OCI-LY7 (cell line): ENCODE measurements at regions not wholly inside any gene's neighbourhood (a gene's known extent, or its start where the extent isn't known, plus 50 kb on each side); places are given as distances from the start of the nearest gene placed in this dataset.
"Not testable (repeated sequence)": the region's sequence is repeated elsewhere in the genome, so short reads cannot be mapped to it uniquely, and the experiment has no call there.

Source experiments
- BruUV-seq: library from RNA; stranded (reverse); fragments of 400-500 nt; replicated peaks from 2 replicates; lab custom pipeline; 2021; lab: Mats Ljungman, UMichigan
- CTCF ChIA-PET: fragments of 300-600 bp; sonication (Branson Sonifier 250); formaldehyde crosslinking; loops from one replicate; lab custom pipeline; 2022; ENCODE audit warnings: antibody characterized with exemption; ENCODE audit not compliant: unreplicated experiment; lab: Charles Lee
- POLR2A ChIA-PET: fragments of 300-600 bp; sonication (Branson Sonifier 250); formaldehyde crosslinking; loops from one replicate; lab custom pipeline; 2022; ENCODE audit warnings: antibody characterized with exemption; lab: Charles Lee
- DNase-seq: peaks from one replicate; pipeline ENCODE4 v3.0.0-alpha.2; 2015; ENCODE audit warnings: low spot score
- H2AFZ ChIP-seq: fragments of 200-600 bp; sonication (generic), shearing (Covaris generic); 2 replicates; pipeline ENCODE4 v1.6.1; 2014; ENCODE audit warnings: mild to moderate bottlenecking, antibody characterized with exemption, low read length, moderate library complexity
- H3K27ac ChIP-seq: fragments of 200-600 bp; sonication (generic); 2 replicates; pipeline ENCODE4 v1.5.1; 2014; ENCODE audit warnings: mixed run types, low read depth, mild to moderate bottlenecking, moderate library complexity, low read length, inconsistent platforms; ENCODE audit not compliant: poor library complexity, severe bottlenecking
- H3K36me3 ChIP-seq: fragments of 200-600 bp; sonication (generic); 2 replicates; pipeline ENCODE4 v1.6.1; 2014; ENCODE audit warnings: mild to moderate bottlenecking, antibody characterized with exemption, low read length, moderate library complexity, mixed read lengths; ENCODE audit not compliant: insufficient read depth
- H3K4me1 ChIP-seq: fragments of 200-600 bp; sonication (generic); 2 replicates; pipeline ENCODE4 v1.5.1; 2014; ENCODE audit warnings: mild to moderate bottlenecking, low read length; ENCODE audit not compliant: insufficient read depth, poor library complexity, severe bottlenecking
- H3K4me2 ChIP-seq: fragments of 200-600 bp; sonication (generic); 2 replicates; pipeline ENCODE4 v1.6.1; 2014; ENCODE audit warnings: mild to moderate bottlenecking, low read length
- H3K4me3 ChIP-seq: fragments of 200-600 bp; sonication (generic); 2 replicates; pipeline ENCODE4 v1.5.1; 2014; ENCODE audit warnings: mild to moderate bottlenecking, low read depth, low read length; ENCODE audit not compliant: poor library complexity, severe bottlenecking
- H3K79me2 ChIP-seq: fragments of 200-600 bp; sonication (generic); 2 replicates; pipeline ENCODE4 v1.6.1; 2016; ENCODE audit warnings: low read depth, mild to moderate bottlenecking, low read length, moderate library complexity, mixed read lengths; ENCODE audit not compliant: insufficient read depth
- H3K9me2 ChIP-seq: fragments of 200-600 bp; sonication (generic); 2 replicates; pipeline ENCODE4 v1.6.1; 2016; ENCODE audit warnings: mild to moderate bottlenecking, low read length, mixed read lengths; ENCODE audit not compliant: insufficient read depth
- H3K9me3 ChIP-seq: fragments of 200-600 bp; sonication (generic); 2 replicates; pipeline ENCODE4 v1.6.1; 2014; ENCODE audit warnings: mild to moderate bottlenecking, mixed run types, low read length, mixed read lengths
- H4K20me1 ChIP-seq: fragments of 200-600 bp; sonication (generic); 2 replicates; pipeline ENCODE4 v1.6.1; 2014; ENCODE audit warnings: mild to moderate bottlenecking, antibody characterized with exemption, low read length, moderate library complexity, mixed read lengths; ENCODE audit not compliant: insufficient read depth
- EZH2phosphoT487 ChIP-seq: fragments of 200-600 bp; sonication (generic); IDR thresholded peaks from 2 replicates; pipeline ENCODE4 v1.6.1; 2018; ENCODE audit warnings: low read depth, borderline replicate concordance, mild to moderate bottlenecking, mixed run types, antibody characterized with exemption, low read length, moderate library complexity, mixed read lengths
- intact Hi-C: fragments of 100-400 bp; cut with micrococcal nuclease; formaldehyde crosslinking; loops from one replicate; pipeline ENCODE4 v1.10.0; 2022; ENCODE audit not compliant: unreplicated experiment
- TF ChIP-seq, protein P1 (sequence below): fragments of 200-600 bp; sonication (generic); conservative IDR thresholded peaks from 2 replicates; pipeline ENCODE4 v1.5.1; 2014; ENCODE audit warnings: mild to moderate bottlenecking, antibody characterized with exemption, low read length, moderate library complexity, mixed read lengths

DNA sequence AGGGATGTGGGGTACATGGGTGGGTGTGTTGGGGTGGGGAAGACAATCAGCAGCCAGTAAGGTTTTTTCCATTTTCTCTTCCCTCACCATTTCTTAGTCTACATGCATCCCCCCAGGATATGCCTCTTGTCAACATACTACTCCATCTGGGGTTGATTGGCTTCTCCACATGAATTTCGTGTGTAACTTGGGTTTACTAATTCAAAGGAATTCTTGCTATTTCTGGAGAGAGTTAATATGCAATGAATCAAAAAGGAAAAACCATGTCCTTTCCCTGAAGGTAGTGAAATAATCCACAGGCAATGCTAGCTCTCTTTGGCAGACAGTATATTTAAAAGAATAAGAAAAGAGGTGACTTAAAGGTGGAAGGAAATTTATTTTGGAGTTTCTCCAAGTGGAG lies 198.4 kb downstream of the EBLN2 start:
- H3K4me3 ChIP-seq: no peak overlapping the region
- no peaks in the 10 kb centered on the region for H3K4me1 ChIP-seq
- POLR2A ChIA-PET: no interaction called here
- CTCF ChIA-PET: no interaction called here
- no peaks in the 10 kb centered on the region for H4K20me1 ChIP-seq
- intact Hi-C loops: no loop called here
- no peaks in the 10 kb centered on the region for H3K79me2 ChIP-seq
- no peak overlapping the region for H2AFZ ChIP-seq
- no peaks in the 10 kb centered on the region for H3K9me3 ChIP-seq
- no peaks in the 10 kb centered on the region for H3K9me2 ChIP-seq
- TF ChIP-seq, protein P1, sequence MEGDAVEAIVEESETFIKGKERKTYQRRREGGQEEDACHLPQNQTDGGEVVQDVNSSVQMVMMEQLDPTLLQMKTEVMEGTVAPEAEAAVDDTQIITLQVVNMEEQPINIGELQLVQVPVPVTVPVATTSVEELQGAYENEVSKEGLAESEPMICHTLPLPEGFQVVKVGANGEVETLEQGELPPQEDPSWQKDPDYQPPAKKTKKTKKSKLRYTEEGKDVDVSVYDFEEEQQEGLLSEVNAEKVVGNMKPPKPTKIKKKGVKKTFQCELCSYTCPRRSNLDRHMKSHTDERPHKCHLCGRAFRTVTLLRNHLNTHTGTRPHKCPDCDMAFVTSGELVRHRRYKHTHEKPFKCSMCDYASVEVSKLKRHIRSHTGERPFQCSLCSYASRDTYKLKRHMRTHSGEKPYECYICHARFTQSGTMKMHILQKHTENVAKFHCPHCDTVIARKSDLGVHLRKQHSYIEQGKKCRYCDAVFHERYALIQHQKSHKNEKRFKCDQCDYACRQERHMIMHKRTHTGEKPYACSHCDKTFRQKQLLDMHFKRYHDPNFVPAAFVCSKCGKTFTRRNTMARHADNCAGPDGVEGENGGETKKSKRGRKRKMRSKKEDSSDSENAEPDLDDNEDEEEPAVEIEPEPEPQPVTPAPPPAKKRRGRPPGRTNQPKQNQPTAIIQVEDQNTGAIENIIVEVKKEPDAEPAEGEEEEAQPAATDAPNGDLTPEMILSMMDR: no peak
- TF ChIP-seq EZH2phosphoT487: no peak
- no TSS peak for BruUV-seq
- no peak overlapping the region for H3K27ac ChIP-seq
- no peak overlapping the region for H3K4me2 ChIP-seq
- H3K36me3 ChIP-seq: no peaks in the 10 kb centered on the region
- DNase-seq: no peak

- H4K20me1 ChIP-seq, H3K4me3 ChIP-seq, CTCF ChIA-PET, BruUV-seq, H2AFZ ChIP-seq, H3K79me2 ChIP-seq, H3K36me3 ChIP-seq, H3K4me2 ChIP-seq, H3K9me3 ChIP-seq, H3K4me1 ChIP-seq, POLR2A ChIA-PET, DNase-seq, H3K27ac ChIP-seq, H3K9me2 ChIP-seq, intact Hi-C loops: not testable (repeated sequence)
These were observed 205.1 kb downstream of the EBLN2 start for GRCh38 chr3:73266558-73266957.

GRCh38 chr3:73269126-73269525 lies 207.7 kb downstream of the EBLN2 start:
- H3K9me3 ChIP-seq, BruUV-seq, intact Hi-C loops, H3K4me2 ChIP-seq, DNase-seq, H3K4me3 ChIP-seq, H3K79me2 ChIP-seq, H2AFZ ChIP-seq, POLR2A ChIA-PET, CTCF ChIA-PET, H3K4me1 ChIP-seq, H3K27ac ChIP-seq, H3K36me3 ChIP-seq, H3K9me2 ChIP-seq, H4K20me1 ChIP-seq: not testable (repeated sequence)

GRCh38 chr3:73270839-73271483 lies 209.5 kb downstream of the EBLN2 start:
- no TSS peak for BruUV-seq
- intact Hi-C loops: no loop called here

More at GRCh38 chr3:73270839-73271483, 209.5 kb downstream of the EBLN2 start:
- Histone ChIP-seq H3K9me3 (no peaks in the 10 kb centered on the region), H3K79me2 (no peaks in the 10 kb centered on the region), H3K27ac (no peak overlapping the region), H3K4me2 (no peak overlapping the region), H3K4me3 (no peak overlapping the region), H3K9me2 (no peaks in the 10 kb centered on the region), H3K4me1 (no peaks in the 10 kb centered on the region), H2AFZ (no peak overlapping the region), H4K20me1 (no peaks in the 10 kb centered on the region), H3K36me3 (no peaks in the 10 kb centered on the region)
- ChIA-PET CTCF (no interaction called here), POLR2A (no interaction called here)
- DNase-seq: no peak
- TF ChIP-seq, protein P1: no peak
